ENCODE measurements at regions not wholly inside any gene's neighbourhood (a gene's known extent, or its start where the extent isn't known, plus 50 kb on each side); places are given as distances from the start of the nearest gene placed in this dataset.

GRCh38 chr3:99544786-99545281, 93.6 kb upstream of the COL8A1 start:
- no peak for DNase-seq (ENCODE audit: low spot score)
- intact Hi-C loops (cut with DNase I) = loop anchor here (5.0 kb wide), 1 partner anchor 102 kb away; no protein-coding TSS in a partner anchor

- intact Hi-C loops (cut with DNase I) = no loop called here
- DNase-seq (ENCODE audit: low spot score) = no peak
These were observed 94.6 kb upstream of the COL8A1 start for GRCh38 chr3:99543796-99544195.

- intact Hi-C loops (cut with DNase I) = no loop called here
- DNase-seq (ENCODE audit: low spot score) = no peak
These were observed 95.5 kb upstream of the COL8A1 start for GRCh38 chr3:99542767-99543518.

- DNase-seq (ENCODE audit: low spot score) = no peak
- intact Hi-C loops (cut with DNase I) = no loop called here
These were observed 97.2 kb upstream of the COL8A1 start for GRCh38 chr3:99541181-99541580.

GRCh38 chr3:99537416-99537815, 101.0 kb upstream of the COL8A1 start:
- DNase-seq (ENCODE audit: low spot score) = no peak
- intact Hi-C loops (cut with DNase I) = no loop called here

GRCh38 chr3:99536555-99537314, 101.7 kb upstream of the COL8A1 start:
- intact Hi-C loops (cut with DNase I) = no loop called here
- DNase-seq (ENCODE audit: low spot score) = no peak

GRCh38 chr3:99534951-99535704, 103.3 kb upstream of the COL8A1 start:
- intact Hi-C loops (cut with DNase I) = loop anchor here (5.0 kb wide), 1 partner anchor 38 kb away; no protein-coding TSS in a partner anchor
- no peak for DNase-seq (ENCODE audit: low spot score)

- intact Hi-C loops (cut with DNase I) = loop anchor here (5.0 kb wide), 1 partner anchor 35 kb away; no protein-coding TSS in a partner anchor
- no peak for DNase-seq (ENCODE audit: low spot score)
These were observed 106.1 kb upstream of the COL8A1 start for GRCh38 chr3:99532246-99532645.

GRCh38 chr3:99529265-99529664, 109.1 kb upstream of the COL8A1 start:
- intact Hi-C loops (cut with DNase I) = no loop called here
- no peak for DNase-seq (ENCODE audit: low spot score)

GRCh38 chr3:99526921-99527320, 111.5 kb upstream of the COL8A1 start:
- no peak for DNase-seq (ENCODE audit: low spot score)
- intact Hi-C loops (cut with DNase I) = no loop called here

GRCh38 chr3:99524559-99524958, 113.8 kb upstream of the COL8A1 start:
- DNase-seq (ENCODE audit: low spot score) = no peak
- intact Hi-C loops (cut with DNase I) = no loop called here

- intact Hi-C loops (cut with DNase I) = no loop called here
- no peak for DNase-seq (ENCODE audit: low spot score)
These were observed 114.8 kb upstream of the COL8A1 start for GRCh38 chr3:99523431-99524127.

- intact Hi-C loops (cut with DNase I) = no loop called here
- DNase-seq (ENCODE audit: low spot score) = no peak
These were observed 116.2 kb upstream of the COL8A1 start for GRCh38 chr3:99522147-99522546.

- intact Hi-C loops (cut with DNase I) = no loop called here
- DNase-seq (ENCODE audit: low spot score) = no peak
These were observed 116.8 kb upstream of the COL8A1 start for GRCh38 chr3:99521551-99521950.

GRCh38 chr3:99520513-99520912, 117.9 kb upstream of the COL8A1 start:
- DNase-seq (ENCODE audit: low spot score) = no peak
- intact Hi-C loops (cut with DNase I) = no loop called here

- DNase-seq (ENCODE audit: low spot score) = no peak
- intact Hi-C loops (cut with DNase I) = no loop called here
These were observed 121.5 kb upstream of the COL8A1 start for GRCh38 chr3:99516936-99517335.

- intact Hi-C loops (cut with DNase I) = no loop called here
These were observed 122.5 kb upstream of the COL8A1 start for GRCh38 chr3:99515891-99516290.

GRCh38 chr3:99509224-99509623, 129.2 kb upstream of the COL8A1 start:
- intact Hi-C loops (cut with DNase I) = loop anchor here (10.0 kb wide), 2 partner anchors 126 to 1684 kb away; partner anchors contain the start of genes COL8A1 and CRYBG3
- no peak for DNase-seq (ENCODE audit: low spot score)

More at GRCh38 chr3:99515891-99516290, 122.5 kb upstream of the COL8A1 start:
- DNase-seq (ENCODE audit: low spot score) = no peak

- intact Hi-C loops (cut with DNase I) = loop anchor here (10.0 kb wide), 2 partner anchors 127 to 1683 kb away; partner anchors contain the start of genes COL8A1 and CRYBG3
- DNase-seq (ENCODE audit: low spot score) = no peak
These were observed 130.2 kb upstream of the COL8A1 start for GRCh38 chr3:99508191-99508590.

Measured in cardiac septum (tissue), 1 donor.